Activated T-helper 17 cell treated with anti-CD3 and anti-CD28 coated beads, Interleukin-2, amount 50 U/mL, for 72 hours (primary cell): ENCODE measurements at regions not wholly inside any gene's neighbourhood (a gene's known extent, or its start where the extent isn't known, plus 50 kb on each side); places are given as distances from the start of the nearest gene placed in this dataset.
A peak's percentile ranks its signal among the peaks of the same experiment; 100 is the strongest.
"Not testable (repeated sequence)": the region's sequence is repeated elsewhere in the genome, so short reads cannot be mapped to it uniquely, and the experiment has no call there.

Experiments used
- ATAC-seq: fragments of 150-1000 bp; cut with Tn5 transposase; replicated peaks from 2 replicates; pipeline ENCODE4 v1.10.0; 2021; ENCODE audit warnings: mild to moderate bottlenecking, moderate library complexity
- H3K27ac Mint-ChIP-seq: one replicate; pipeline ENCODE4 v1.8.0; 2022; ENCODE audit warnings: mixed read lengths
- H3K27me3 Mint-ChIP-seq: one replicate; pipeline ENCODE4 v1.8.0; 2022; ENCODE audit warnings: mixed read lengths
- H3K36me3 Mint-ChIP-seq: one replicate; pipeline ENCODE4 v1.8.0; 2022; ENCODE audit warnings: low read depth, mild to moderate bottlenecking, mixed read lengths
- H3K4me1 Mint-ChIP-seq: one replicate; pipeline ENCODE4 v1.8.0; 2022; ENCODE audit warnings: mixed read lengths
- H3K4me3 Mint-ChIP-seq: one replicate; pipeline ENCODE4 v1.8.0; 2022; ENCODE audit warnings: mild to moderate bottlenecking, mixed read lengths
- H3K9me3 Mint-ChIP-seq: one replicate; pipeline ENCODE4 v1.8.0; 2022; ENCODE audit warnings: mixed read lengths

DNA sequence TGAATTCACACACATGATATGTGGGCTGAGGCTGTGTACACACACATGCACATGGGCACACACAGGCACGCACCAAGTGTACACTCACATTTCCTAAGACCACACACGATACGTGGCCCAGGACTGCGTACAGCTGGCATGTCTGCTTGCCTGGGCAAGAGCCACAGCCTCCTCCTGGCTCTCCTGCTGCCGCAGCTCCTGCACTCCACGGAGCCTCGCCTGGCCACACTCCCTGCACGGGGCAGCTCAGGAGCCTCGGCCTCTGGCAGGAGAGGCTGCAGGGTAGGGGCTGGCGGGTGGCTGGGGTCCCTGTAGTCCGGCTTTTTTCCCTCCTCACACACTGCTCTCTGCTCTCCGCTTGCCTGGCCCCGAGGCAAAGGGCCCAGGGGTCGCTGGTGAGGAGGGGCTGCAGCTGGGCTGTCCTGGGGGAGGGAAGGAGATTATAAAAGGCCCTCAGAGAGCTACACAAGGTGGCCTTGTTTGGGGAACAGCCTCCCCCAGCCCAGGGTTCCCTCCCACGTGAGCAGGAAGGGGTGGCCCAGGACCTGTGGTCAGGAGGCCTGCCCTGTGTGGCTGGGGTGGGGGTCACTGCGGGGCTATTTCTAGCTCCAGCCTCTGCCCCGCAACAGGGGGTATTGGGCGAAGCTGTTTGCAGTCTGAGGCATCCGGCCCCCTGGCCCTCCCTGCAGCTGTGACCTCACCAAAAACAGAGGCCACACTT, 89.0 kb upstream of the SFSWAP start:
- no peak overlapping the region for H3K4me3 Mint-ChIP-seq
- no peak overlapping the region for H3K27ac Mint-ChIP-seq
- no peaks in the 10 kb centered on the region for H3K9me3 Mint-ChIP-seq
- H3K27me3 Mint-ChIP-seq: peaks cover 10% of the 10 kb centered on the region
- no peaks in the 10 kb centered on the region for H3K36me3 Mint-ChIP-seq
- H3K4me1 Mint-ChIP-seq: no peaks in the 10 kb centered on the region
- ATAC-seq: no peak

DNA sequence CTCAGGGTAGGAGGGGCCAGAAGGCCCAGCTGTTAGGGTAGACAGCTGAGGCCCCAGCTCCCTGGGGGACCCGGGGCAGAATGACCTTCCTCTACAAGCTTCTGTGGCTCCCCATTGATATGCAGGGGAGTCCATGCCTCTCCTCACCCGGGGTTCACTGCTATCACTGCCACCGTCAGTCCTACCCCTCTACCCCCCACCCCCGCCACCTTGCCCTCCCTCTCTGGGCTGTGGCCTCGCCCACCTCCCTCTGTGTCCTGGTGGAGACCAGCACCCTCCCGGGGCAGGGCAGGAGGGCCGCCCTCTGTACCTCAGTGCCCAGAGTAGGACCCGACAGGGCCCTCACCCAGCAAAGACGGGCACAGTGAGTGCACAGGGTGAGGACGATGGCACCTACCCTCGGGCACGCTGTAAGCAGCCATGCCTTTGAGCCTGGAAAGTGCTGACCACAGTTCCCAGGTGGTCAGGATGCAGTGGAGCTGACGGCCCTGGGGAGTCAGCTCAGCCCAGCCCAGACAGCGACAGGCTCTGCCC, 88.4 kb upstream of the SFSWAP start:
- Mint-ChIP-seq H3K27ac (no peak overlapping the region), H3K9me3 (no peaks in the 10 kb centered on the region), H3K27me3 (peaks cover 8% of the 10 kb centered on the region), H3K4me3 (no peak overlapping the region), H3K36me3 (no peaks in the 10 kb centered on the region), H3K4me1 (no peaks in the 10 kb centered on the region)
- ATAC-seq: no peak

DNA sequence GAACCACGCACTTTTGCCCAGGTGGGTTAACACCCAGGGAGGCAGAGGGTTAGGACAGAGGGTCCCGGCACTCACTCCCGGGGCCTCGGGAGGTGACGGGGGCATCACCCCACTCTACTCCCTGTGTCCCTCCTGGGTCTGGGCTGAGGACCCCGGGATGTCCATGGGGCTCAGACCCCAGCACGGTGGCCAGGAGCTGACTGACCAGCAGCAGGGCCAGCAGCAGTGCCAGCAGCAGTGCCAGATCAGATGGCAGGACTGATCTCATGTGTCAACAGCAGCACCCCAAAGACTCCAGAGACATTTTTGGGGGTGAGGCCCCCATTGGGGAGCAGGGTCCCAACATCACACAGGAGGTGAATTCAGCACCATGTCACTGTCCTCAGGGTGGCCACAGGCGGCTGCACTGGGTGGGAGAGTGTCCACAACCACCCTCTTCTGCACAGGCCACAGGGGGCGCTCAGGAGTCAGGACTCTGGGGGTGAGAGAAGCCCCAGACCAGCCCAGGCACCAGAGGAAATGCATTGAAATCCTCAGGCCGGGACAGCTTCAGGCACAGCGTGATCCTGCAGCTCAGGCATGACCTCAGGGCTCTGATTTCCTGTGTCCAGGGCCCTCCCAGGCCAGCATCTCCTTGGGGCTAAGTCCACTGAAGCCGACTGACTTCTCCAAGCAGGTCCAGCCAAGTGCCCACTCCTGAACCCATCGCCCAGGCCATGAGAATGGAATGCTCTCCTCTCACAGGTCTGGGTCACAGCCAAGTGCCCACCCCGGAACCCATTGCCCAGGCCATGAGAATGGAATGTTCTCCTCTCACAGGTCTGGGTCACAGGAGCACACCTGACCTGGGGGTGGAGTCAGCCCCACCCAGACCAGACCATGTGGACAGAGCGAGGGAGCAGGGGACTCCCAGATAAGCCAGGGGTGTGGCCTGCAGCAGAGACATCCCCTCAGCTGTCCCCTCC, 87.2 kb upstream of the SFSWAP start:
- H3K36me3 Mint-ChIP-seq, H3K4me1 Mint-ChIP-seq, H3K4me3 Mint-ChIP-seq, ATAC-seq, H3K27ac Mint-ChIP-seq, H3K9me3 Mint-ChIP-seq, H3K27me3 Mint-ChIP-seq: not testable (repeated sequence)

DNA sequence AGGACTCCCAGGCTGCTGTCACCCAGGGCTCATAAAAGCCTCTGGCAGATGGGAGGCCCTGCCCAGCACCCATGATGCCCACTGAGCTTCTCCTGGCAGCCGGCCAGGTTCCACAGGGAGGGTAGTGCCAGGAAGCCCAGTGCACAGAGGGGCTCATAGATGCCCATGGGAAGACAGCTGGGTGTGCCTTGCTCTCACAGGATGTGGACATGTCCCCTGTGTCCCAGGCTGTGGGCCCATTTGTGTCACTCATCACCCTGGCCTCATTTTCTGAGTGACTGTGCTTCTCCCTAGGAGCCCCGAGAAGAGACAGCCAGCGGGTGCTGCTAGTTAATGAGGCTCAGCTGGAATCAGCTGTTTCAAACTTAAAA, 86.5 kb upstream of the SFSWAP start:
- H3K4me3 Mint-ChIP-seq, H3K9me3 Mint-ChIP-seq, H3K27ac Mint-ChIP-seq, H3K4me1 Mint-ChIP-seq, H3K27me3 Mint-ChIP-seq, H3K36me3 Mint-ChIP-seq, ATAC-seq: not testable (repeated sequence)

DNA sequence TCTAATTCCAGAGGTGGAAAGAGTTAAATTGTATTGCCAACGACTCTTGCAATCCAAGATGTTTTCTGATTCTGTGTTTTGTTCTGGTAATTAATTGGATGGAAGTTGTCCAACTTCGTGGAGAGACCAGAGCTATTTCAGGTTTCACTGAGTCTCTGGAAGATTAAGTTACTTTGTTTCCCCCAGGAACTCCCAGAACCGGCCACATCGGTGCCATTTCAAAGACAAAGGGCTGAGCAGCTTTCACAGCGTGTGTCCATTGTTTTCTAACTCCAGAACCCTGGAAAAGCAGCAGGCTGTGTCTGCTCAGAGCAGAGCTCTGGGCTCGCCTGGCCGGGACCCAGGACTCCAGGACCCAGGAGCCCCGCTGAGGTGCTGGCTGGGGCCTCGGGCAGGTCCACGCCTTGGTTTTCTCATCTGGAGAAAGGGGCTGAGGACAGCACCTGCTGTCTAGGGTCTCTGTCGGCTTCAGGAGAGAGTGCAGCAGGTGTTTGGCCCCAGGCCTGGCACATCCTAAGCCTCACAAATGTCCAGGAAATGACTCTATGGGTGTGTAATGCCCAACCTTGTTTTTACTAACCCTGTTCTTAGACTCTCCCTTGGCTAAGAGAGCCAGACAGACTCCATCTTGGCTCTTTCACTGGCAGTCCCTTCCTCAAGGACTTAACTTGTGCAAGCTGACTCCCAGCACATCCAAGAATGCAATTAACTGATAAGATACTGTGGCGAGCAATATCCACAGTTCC, 86.0 kb upstream of the SFSWAP start:
- not testable (repeated sequence) for H3K9me3 Mint-ChIP-seq, H3K27ac Mint-ChIP-seq, H3K4me1 Mint-ChIP-seq, H3K36me3 Mint-ChIP-seq, H3K27me3 Mint-ChIP-seq, ATAC-seq, H3K4me3 Mint-ChIP-seq

DNA sequence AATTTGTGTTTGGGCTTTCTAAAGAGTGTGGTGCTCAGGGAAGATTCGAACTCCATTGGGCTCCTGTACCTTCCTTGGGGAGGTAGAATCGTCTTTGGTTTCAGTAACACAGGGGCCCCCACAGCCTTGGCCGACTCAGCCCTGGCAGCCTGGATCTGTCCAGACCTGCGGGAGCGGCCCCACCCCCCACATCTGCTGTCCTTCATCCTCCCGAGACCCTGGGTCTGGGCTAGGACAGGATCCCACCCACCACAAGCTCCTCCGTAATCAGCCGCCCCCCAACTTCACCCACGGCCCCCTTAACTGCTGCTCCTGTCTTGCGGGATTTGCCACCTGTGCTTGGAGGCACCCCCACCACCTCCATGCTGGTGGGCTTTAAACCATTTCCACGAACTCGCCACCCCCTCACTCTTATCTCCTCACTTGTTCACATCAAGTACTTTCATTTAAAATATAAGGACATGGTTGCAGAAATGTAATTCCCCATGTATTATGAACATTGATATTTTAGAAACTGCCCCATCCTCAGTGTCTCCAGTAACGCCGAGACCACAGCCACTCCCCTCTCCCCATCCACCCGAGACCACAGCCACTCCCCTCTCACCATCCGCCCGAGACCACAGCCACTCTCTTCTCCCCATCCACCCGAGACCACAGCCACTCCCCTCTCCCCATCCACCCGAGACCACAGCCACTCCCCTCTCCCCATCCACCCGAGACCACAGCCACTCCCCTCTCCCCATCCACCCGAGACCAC, 84.7 kb upstream of the SFSWAP start:
- H3K4me3 Mint-ChIP-seq, H3K9me3 Mint-ChIP-seq, ATAC-seq: not testable (repeated sequence)

DNA sequence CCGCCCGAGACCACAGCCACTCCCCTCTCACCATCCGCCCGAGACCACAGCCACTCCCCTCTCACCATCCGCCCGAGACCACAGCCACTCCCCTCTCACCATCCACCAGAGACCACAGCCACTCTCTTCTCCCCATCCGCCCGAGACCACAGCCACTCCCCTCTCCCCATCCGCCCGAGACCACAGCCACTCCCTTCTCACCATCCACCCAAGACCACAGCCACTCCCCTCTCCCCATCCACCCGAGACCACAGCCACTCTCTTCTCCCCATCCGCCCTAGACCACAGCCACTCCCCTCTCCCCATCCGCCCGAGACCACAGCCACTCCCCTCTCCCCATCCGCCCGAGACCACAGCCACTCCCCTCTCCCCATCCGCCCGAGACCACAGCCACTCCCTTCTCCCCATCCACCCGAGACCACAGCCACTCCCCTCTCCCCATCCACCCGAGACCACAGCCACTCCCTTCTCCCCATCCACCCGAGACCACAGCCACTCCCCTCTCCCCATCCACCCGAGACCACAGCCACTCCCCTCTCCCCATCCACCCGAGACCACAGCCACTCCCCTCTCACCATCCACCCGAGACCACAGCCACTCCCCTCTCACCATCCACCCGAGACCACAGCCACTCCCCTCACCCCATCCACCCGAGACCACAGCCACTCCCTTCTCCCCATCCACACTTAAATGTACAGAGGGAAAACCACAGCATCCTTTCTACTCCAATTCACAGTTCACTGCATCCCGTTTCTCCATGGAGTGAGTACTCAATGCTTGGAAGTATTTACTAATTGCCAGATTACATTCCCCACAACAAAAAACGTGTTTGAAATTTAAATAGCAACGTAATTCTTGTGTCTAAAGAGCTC, 83.5 kb upstream of the SFSWAP start:
- H3K36me3 Mint-ChIP-seq, H3K27me3 Mint-ChIP-seq, ATAC-seq, H3K4me1 Mint-ChIP-seq, H3K9me3 Mint-ChIP-seq: not testable (repeated sequence)
- Mint-ChIP-seq H3K4me3 (peak overlapping the region; percentile 18), H3K27ac (peak overlapping the region; percentile 59)

More for the DNA sequence above, 84.7 kb upstream of the SFSWAP start:
- H3K27me3 Mint-ChIP-seq, H3K4me1 Mint-ChIP-seq, H3K36me3 Mint-ChIP-seq, H3K27ac Mint-ChIP-seq: not testable (repeated sequence)

DNA sequence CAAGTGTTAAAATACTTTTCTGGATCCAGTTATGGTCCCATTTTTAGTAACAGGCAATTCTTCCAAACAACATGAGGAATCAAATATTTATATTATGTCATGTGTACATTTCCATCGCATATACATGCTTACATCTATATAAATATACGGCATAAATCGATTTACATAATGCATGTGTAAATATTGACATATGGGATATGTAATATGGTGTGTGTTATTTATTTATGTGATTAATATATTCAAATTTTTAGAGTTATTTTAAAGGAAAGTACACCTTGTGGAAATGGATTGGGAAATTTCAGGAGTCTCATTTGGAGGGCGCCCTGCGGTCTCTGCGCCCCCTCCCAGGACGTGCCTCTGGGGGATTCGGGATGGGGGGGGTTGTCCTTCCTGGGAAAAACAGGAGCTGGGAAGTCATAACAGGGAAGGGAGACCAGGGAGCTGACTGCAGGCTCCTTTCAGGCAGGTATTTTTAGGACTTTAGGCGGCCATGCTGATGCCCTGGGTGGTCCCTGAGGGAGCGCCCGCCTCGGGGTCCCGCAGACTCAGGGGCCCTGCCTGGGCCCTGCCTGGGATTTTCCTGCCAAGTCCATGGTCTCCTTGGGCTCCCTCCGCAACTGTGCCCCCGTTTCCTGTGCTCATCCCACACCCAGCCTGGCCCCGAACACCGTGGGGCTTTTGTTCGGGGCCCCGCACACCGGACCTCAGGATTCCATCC, 82.7 kb upstream of the SFSWAP start:
- Mint-ChIP-seq H3K27me3 (no peaks in the 10 kb centered on the region), H3K9me3 (no peaks in the 10 kb centered on the region), H3K27ac (peak overlapping the region; percentile 59), H3K4me3 (peak overlapping the region; percentile 18), H3K36me3 (no peaks in the 10 kb centered on the region), H3K4me1 (no peaks in the 10 kb centered on the region)
- ATAC-seq: no peak

DNA sequence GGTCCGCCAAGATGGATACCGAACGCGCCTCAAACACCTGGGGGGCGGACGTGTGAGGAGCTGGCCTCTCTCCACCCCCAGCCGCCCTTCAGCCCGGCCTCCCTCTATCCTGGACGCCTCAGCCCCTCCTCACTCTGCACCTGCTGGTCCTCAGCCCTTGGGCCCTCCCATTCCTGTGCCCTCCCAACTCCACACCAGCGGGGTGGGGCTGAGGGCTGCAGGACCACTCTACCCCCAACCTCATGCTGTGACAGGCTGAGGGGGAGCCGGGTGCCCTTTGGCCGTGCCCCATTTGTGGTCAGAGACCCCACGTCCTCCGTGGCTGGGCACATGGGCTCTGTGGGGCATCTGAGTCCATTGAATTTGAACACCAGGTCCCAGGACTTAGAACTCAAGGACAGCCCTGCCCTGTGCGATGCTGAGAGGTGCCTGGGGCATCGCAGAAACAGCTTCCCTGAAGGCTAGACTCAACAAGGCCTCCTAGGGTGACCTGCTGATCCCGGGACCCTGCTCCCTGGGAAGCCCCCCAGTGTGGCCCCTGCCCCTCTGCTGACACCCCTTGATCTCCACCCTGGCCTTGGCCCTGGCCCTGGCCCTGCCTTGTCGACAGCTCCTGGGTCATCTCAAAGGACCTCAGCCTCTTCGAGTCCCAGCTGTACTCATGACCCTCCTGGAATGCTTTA, 82.0 kb upstream of the SFSWAP start:
- no peak overlapping the region for H3K4me3 Mint-ChIP-seq
- no peaks in the 10 kb centered on the region for H3K27me3 Mint-ChIP-seq
- H3K27ac Mint-ChIP-seq: no peak overlapping the region
- no peaks in the 10 kb centered on the region for H3K36me3 Mint-ChIP-seq
- ATAC-seq: no peak
- H3K4me1 Mint-ChIP-seq: no peaks in the 10 kb centered on the region
- no peaks in the 10 kb centered on the region for H3K9me3 Mint-ChIP-seq

DNA sequence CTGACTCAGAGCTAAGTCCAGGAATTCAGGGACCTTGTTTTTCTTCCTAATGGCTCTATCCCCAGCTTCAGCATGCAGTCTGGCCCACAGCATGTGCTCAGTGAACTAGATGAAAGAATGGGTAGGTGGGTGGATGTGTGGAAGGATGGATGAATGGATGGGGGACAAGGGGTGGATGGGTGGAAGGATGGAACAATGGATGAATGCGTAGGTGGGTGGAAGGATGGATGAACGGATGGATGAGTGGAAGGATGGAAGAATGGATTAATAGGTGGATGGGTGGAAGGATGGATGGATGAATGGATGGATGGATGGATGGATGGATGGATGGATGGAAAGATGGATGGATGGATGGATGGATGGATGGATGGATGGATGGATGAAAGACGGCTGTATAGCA, 79.7 kb upstream of the SFSWAP start:
- Mint-ChIP-seq H3K4me3 (no peak overlapping the region), H3K36me3 (no peaks in the 10 kb centered on the region), H3K27ac (no peak overlapping the region), H3K4me1 (no peaks in the 10 kb centered on the region), H3K9me3 (no peaks in the 10 kb centered on the region), H3K27me3 (peaks cover 13% of the 10 kb centered on the region)
- ATAC-seq: no peak

DNA sequence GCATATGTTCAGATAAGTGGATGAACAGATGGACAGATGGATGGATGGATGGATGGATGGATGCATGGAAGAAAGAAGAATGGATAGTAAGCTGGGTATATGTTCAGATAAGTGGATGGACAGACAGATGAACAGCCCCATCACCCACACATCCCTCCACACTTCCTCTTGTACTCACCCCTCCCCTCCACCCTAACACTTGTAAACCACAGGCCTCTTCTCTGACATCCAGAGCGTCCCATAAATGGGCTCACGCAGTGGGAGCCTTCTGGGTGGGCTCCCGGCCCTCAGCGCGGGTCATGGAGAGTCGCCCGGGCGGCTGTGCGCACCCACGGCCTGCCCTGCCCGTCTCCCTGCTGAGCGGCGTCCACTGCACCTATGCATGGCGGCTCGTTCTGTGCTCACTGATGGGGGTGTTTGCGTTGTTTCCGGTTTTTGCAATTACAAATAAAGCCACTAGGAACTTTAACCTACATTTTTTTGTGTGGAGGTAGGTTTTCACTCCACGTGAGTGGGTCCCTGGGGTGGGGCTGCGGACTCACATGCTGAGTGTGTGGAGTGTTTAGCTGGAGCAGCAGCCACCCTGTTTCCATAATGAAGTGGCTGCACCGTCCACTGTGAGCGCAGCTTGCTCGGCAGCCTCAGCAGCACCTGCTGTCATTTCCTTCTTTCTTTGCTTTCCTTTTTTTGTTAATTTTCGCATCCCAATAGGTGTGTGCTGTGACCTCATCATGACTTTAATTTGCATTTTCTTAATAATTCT, 78.8 kb upstream of the SFSWAP start:
- not testable (repeated sequence) for H3K4me3 Mint-ChIP-seq, H3K36me3 Mint-ChIP-seq, ATAC-seq, H3K4me1 Mint-ChIP-seq, H3K27ac Mint-ChIP-seq, H3K9me3 Mint-ChIP-seq
- peaks cover 13% of the 10 kb centered on the region for H3K27me3 Mint-ChIP-seq

DNA sequence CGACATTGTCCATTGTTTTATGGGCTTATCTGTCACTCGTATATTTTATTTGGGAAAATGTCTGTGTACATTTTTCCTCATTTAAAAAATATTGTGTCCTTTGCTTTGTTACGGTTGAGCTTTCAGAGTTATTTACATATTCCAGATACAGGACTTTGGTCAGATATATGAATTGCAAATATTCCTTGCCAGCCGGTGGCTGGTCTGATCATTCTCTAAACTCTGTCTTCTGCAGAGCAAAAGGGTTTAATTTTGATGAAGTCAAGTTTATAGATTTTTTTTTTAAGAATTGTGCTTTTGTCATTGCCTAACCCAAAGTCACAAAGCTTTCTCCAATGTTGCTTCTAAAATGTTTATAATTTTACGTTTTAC, 78.3 kb upstream of the SFSWAP start:
- H3K27me3 Mint-ChIP-seq: peaks cover 13% of the 10 kb centered on the region
- not testable (repeated sequence) for H3K4me1 Mint-ChIP-seq, H3K9me3 Mint-ChIP-seq, H3K27ac Mint-ChIP-seq, H3K36me3 Mint-ChIP-seq, ATAC-seq, H3K4me3 Mint-ChIP-seq
